Endodermal cell (in vitro differentiated cells): ENCODE measurements at regions not wholly inside any gene's neighbourhood (a gene's known extent, or its start where the extent isn't known, plus 50 kb on each side); places are given as distances from the start of the nearest gene placed in this dataset.

Experiments used
- DNase-seq: peaks from one replicate; pipeline ENCODE4 v3.0.0-alpha.2; 2017
- H3K27ac ChIP-seq: 2 replicates; pipeline ENCODE4 v1.5.1; 2013; ENCODE audit warnings: mild to moderate bottlenecking, low read depth, low read length, moderate library complexity
- H3K27me3 ChIP-seq: 2 replicates; pipeline ENCODE4 v1.6.1; 2013; ENCODE audit warnings: mild to moderate bottlenecking, low read length, moderate library complexity; ENCODE audit not compliant: insufficient read depth, control insufficient read depth, poor library complexity, severe bottlenecking
- H3K36me3 ChIP-seq: 2 replicates; pipeline ENCODE4 v1.7.0; 2013; ENCODE audit warnings: mild to moderate bottlenecking, low read length, moderate library complexity; ENCODE audit not compliant: control insufficient read depth, insufficient read depth
- H3K4me1 ChIP-seq: one replicate; pipeline ENCODE4 v1.7.0; 2013; ENCODE audit warnings: low read length; ENCODE audit not compliant: control insufficient read depth, insufficient read depth
- H3K4me3 ChIP-seq: 2 replicates; pipeline ENCODE4 v1.5.1; 2013; ENCODE audit warnings: mild to moderate bottlenecking, low read length, moderate library complexity
- H3K9ac ChIP-seq: 2 replicates; pipeline ENCODE4 v1.6.1; 2013; ENCODE audit warnings: mild to moderate bottlenecking, low read length, moderate library complexity; ENCODE audit not compliant: poor library complexity, severe bottlenecking; ENCODE audit errors: extremely low read depth
- H3K9me3 ChIP-seq: 2 replicates; pipeline ENCODE4 v1.6.1; 2013; ENCODE audit warnings: mild to moderate bottlenecking, low read length, moderate library complexity; ENCODE audit not compliant: control insufficient read depth
- H3K27ac Mint-ChIP-seq: 2 replicates; pipeline ENCODE4 v1.8.0; 2020; ENCODE audit warnings: mixed read lengths
- H3K27me3 Mint-ChIP-seq: 2 replicates; pipeline ENCODE4 v1.8.0; 2021; ENCODE audit warnings: mild to moderate bottlenecking, mixed read lengths; ENCODE audit not compliant: insufficient read depth
- H3K36me3 Mint-ChIP-seq: 2 replicates; pipeline ENCODE4 v1.8.0; 2020; ENCODE audit warnings: low read depth, mixed read lengths
- H3K4me1 Mint-ChIP-seq: 2 replicates; pipeline ENCODE4 v1.8.0; 2020; ENCODE audit warnings: mixed read lengths
- H3K4me3 Mint-ChIP-seq: 2 replicates; pipeline ENCODE4 v1.8.0; 2020; ENCODE audit warnings: mild to moderate bottlenecking, moderate library complexity, mixed read lengths
- H3K9me3 Mint-ChIP-seq: 2 replicates; pipeline ENCODE4 v1.8.0; 2020; ENCODE audit warnings: mild to moderate bottlenecking, mixed read lengths
- WGBS, 2 experiments: methylation state at CpG; one replicate each; pipeline versions ENCODE4 v1.1.5 to v1.1.7; 2013; ENCODE audit warnings: missing lambda C conversion rate in 2 of 2, mixed read lengths in 1 of 2; ENCODE audit not compliant: insufficient coverage in 1 of 2, insufficient read length in 1 of 2; 5-methylcytosine and 5-hydroxymethylcytosine counted together
- TF ChIP-seq, protein P1 (sequence below): fragments of 200-600 bp; sonication (generic); conservative IDR thresholded peaks from 2 replicates; pipeline ENCODE4 v1.5.0; 2021; ENCODE audit warnings: antibody characterized with exemption, mild to moderate bottlenecking

GRCh38 chr20:40431611-40432010 is 257.4 kb downstream of the MAFB start:
- Histone ChIP-seq H3K36me3 (no peaks in the 10 kb centered on the region), H3K4me3 (no peak overlapping the region), H3K27me3 (no peaks in the 10 kb centered on the region), H3K27ac (no peak overlapping the region), H3K9me3 (no peaks in the 10 kb centered on the region), H3K9ac (no peak overlapping the region), H3K4me1 (no peaks in the 10 kb centered on the region)
- Mint-ChIP-seq H3K4me3 (no peak overlapping the region), H3K36me3 (no peaks in the 10 kb centered on the region), H3K27ac (no peak overlapping the region), H3K27me3 (peaks cover 12% of the 10 kb centered on the region), H3K4me1 (no peaks in the 10 kb centered on the region), H3K9me3 (peaks cover 5% of the 10 kb centered on the region)
- WGBS, 2 experiments, result 79 to 100% methylated on average over 1 to 3 of the region's 3 CpGs
- TF ChIP-seq, protein P1, sequence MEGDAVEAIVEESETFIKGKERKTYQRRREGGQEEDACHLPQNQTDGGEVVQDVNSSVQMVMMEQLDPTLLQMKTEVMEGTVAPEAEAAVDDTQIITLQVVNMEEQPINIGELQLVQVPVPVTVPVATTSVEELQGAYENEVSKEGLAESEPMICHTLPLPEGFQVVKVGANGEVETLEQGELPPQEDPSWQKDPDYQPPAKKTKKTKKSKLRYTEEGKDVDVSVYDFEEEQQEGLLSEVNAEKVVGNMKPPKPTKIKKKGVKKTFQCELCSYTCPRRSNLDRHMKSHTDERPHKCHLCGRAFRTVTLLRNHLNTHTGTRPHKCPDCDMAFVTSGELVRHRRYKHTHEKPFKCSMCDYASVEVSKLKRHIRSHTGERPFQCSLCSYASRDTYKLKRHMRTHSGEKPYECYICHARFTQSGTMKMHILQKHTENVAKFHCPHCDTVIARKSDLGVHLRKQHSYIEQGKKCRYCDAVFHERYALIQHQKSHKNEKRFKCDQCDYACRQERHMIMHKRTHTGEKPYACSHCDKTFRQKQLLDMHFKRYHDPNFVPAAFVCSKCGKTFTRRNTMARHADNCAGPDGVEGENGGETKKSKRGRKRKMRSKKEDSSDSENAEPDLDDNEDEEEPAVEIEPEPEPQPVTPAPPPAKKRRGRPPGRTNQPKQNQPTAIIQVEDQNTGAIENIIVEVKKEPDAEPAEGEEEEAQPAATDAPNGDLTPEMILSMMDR, result no peak
- DNase-seq, result no peak

GRCh38 chr20:40431112-40431511 is 257.9 kb downstream of the MAFB start:
- no peaks in the 10 kb centered on the region for H3K36me3 Mint-ChIP-seq
- Histone ChIP-seq H3K9ac (no peak overlapping the region), H3K4me1 (no peaks in the 10 kb centered on the region), H3K27ac (no peak overlapping the region), H3K4me3 (no peak overlapping the region), H3K36me3 (no peaks in the 10 kb centered on the region), H3K27me3 (no peaks in the 10 kb centered on the region), H3K9me3 (no peaks in the 10 kb centered on the region)
- TF ChIP-seq, protein P1, result no peak
- no peak overlapping the region for H3K4me3 Mint-ChIP-seq
- peaks cover 12% of the 10 kb centered on the region for H3K27me3 Mint-ChIP-seq
- no peak for DNase-seq
- H3K9me3 Mint-ChIP-seq, result peaks cover 5% of the 10 kb centered on the region
- H3K4me1 Mint-ChIP-seq, result no peaks in the 10 kb centered on the region
- no peak overlapping the region for H3K27ac Mint-ChIP-seq
- WGBS, 2 experiments, result 92 to 93% methylated on average over 3 to 4 of the region's 4 CpGs

GRCh38 chr20:40427026-40427425 is 262.0 kb downstream of the MAFB start:
- Histone ChIP-seq H3K4me1 (no peaks in the 10 kb centered on the region), H3K9me3 (no peaks in the 10 kb centered on the region), H3K36me3 (no peaks in the 10 kb centered on the region), H3K27me3 (no peaks in the 10 kb centered on the region), H3K27ac (no peak overlapping the region), H3K9ac (no peak overlapping the region), H3K4me3 (no peak overlapping the region)
- peaks cover 5% of the 10 kb centered on the region for H3K9me3 Mint-ChIP-seq
- H3K27ac Mint-ChIP-seq, result no peak overlapping the region
- no peak overlapping the region for H3K4me3 Mint-ChIP-seq
- H3K27me3 Mint-ChIP-seq, result peaks cover 9% of the 10 kb centered on the region
- 84 to 93% methylated on average over 4 of the region's 4 CpGs for WGBS, 2 experiments
- DNase-seq, result no peak
- no peaks in the 10 kb centered on the region for H3K36me3 Mint-ChIP-seq
- TF ChIP-seq, protein P1, result no peak
- no peaks in the 10 kb centered on the region for H3K4me1 Mint-ChIP-seq
